ENCODE measurements at regions not wholly inside any gene's neighbourhood (a gene's known extent, or its start where the extent isn't known, plus 50 kb on each side); places are given as distances from the start of the nearest gene placed in this dataset.

- TF ChIP-seq TAF1 (IDR thresholded peaks at IDR 0.05; ENCODE audit: borderline replicate concordance, low read depth, low read length) (no peak), POLR2A (IDR thresholded peaks at IDR 0.05; ENCODE audit: low read depth, low read length) (no peak), POLR2AphosphoS5 (IDR thresholded peaks at IDR 0.05; ENCODE audit: low read depth, low read length) (no peak)
Observed at GRCh38 chr20:50400705-50401586, 109.2 kb upstream of the PTPN1 start.

All from GM12892 (cell line).